MM.1S (cell line): ENCODE measurements at regions not wholly inside any gene's neighbourhood (a gene's known extent, or its start where the extent isn't known, plus 50 kb on each side); places are given as distances from the start of the nearest gene placed in this dataset.

Source experiments
- EZH2 ChIP-seq: fragments of 300-600 bp; sonication (generic); optimal IDR thresholded peaks from 2 replicates; pipeline ENCODE3; 2017; ENCODE audit warnings: low read depth, mild to moderate bottlenecking, antibody characterized with exemption, low read length, mixed read lengths
- EZH2phosphoT487 ChIP-seq: fragments of 300-600 bp; sonication (generic); IDR thresholded peaks from 2 replicates; pipeline ENCODE4 v1.6.1; 2018; ENCODE audit warnings: antibody characterized with exemption, low read length
- TF ChIP-seq, protein P1 (sequence below): fragments of 300-600 bp; sonication (generic); IDR thresholded peaks from 2 replicates; pipeline ENCODE4 v1.5.1; 2016; ENCODE audit warnings: antibody characterized with exemption, low read length, mixed read lengths

DNA sequence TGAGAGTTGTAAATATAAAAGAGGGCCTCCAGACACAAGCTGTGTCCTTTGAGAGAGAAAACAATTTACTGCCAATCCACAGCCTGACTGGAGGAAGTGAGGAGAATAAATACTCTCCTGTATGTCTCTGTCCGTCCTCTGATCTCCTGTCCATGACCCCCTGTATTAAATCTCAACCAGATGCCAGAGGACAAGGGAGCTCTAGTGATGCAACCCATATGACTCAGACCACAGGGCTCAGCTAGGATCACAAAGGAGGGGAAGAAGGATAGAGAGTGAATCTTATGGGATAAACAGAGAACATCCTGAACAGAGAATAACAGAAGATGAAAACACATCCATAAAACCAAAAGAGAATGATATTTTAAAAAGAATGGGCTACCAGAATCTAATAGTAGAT is 482.6 kb downstream of the PLOD2 start:
- TF ChIP-seq, protein P1, sequence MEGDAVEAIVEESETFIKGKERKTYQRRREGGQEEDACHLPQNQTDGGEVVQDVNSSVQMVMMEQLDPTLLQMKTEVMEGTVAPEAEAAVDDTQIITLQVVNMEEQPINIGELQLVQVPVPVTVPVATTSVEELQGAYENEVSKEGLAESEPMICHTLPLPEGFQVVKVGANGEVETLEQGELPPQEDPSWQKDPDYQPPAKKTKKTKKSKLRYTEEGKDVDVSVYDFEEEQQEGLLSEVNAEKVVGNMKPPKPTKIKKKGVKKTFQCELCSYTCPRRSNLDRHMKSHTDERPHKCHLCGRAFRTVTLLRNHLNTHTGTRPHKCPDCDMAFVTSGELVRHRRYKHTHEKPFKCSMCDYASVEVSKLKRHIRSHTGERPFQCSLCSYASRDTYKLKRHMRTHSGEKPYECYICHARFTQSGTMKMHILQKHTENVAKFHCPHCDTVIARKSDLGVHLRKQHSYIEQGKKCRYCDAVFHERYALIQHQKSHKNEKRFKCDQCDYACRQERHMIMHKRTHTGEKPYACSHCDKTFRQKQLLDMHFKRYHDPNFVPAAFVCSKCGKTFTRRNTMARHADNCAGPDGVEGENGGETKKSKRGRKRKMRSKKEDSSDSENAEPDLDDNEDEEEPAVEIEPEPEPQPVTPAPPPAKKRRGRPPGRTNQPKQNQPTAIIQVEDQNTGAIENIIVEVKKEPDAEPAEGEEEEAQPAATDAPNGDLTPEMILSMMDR: no peak
- no peak for TF ChIP-seq EZH2phosphoT487
- TF ChIP-seq EZH2: no peak
